ENCODE measurements at regions not wholly inside any gene's neighbourhood (a gene's known extent, or its start where the extent isn't known, plus 50 kb on each side); places are given as distances from the start of the nearest gene placed in this dataset.

- H3K27me3 ChIP-seq: no peaks in the 10 kb centered on the region
- no peak for DNase-seq (ENCODE audit: low spot score in 2 of 2)
- H3K36me3 ChIP-seq: no peaks in the 10 kb centered on the region
- H3K9me3 ChIP-seq: no peaks in the 10 kb centered on the region
- no peak for TF ChIP-seq POLR2A (IDR thresholded peaks at IDR 0.05)
- H3K4me1 ChIP-seq: no peaks in the 10 kb centered on the region
- WGBS: 78% methylated on average over 1 of the region's 1 CpG
- no peak overlapping the region for H3K27ac ChIP-seq
- H3K4me3 ChIP-seq: no peak overlapping the region
Measured at GRCh38 chr4:180448306-180448705, 1794.9 kb upstream of the TENM3 start.

GRCh38 chr4:180449395-180449956, 1793.7 kb upstream of the TENM3 start:
- Histone ChIP-seq H3K4me1 (no peaks in the 10 kb centered on the region), H3K27me3 (no peaks in the 10 kb centered on the region), H3K27ac (no peak overlapping the region), H3K36me3 (no peaks in the 10 kb centered on the region), H3K4me3 (no peak overlapping the region), H3K9me3 (no peaks in the 10 kb centered on the region)
- no peak for DNase-seq (ENCODE audit: low spot score in 2 of 2)
- WGBS: 43% methylated on average over 6 of the region's 6 CpGs
- no peak for TF ChIP-seq POLR2A (IDR thresholded peaks at IDR 0.05)
- TF ChIP-seq POLR2AphosphoS5 (IDR thresholded peaks at IDR 0.05): no peak
- no peak for TF ChIP-seq EP300 (IDR thresholded peaks at IDR 0.05)
- peak in 1 of 2 donors; percentile 6 for TF ChIP-seq CTCF (IDR thresholded peaks at IDR 0.05)

GRCh38 chr4:180455226-180455625, 1788.0 kb upstream of the TENM3 start:
- no peak overlapping the region for H3K27ac ChIP-seq
- H3K9me3 ChIP-seq: no peaks in the 10 kb centered on the region
- no peaks in the 10 kb centered on the region for H3K36me3 ChIP-seq
- H3K4me3 ChIP-seq: no peak overlapping the region
- H3K27me3 ChIP-seq: no peaks in the 10 kb centered on the region
- TF ChIP-seq CTCF (IDR thresholded peaks at IDR 0.05): no peak
- TF ChIP-seq EP300 (IDR thresholded peaks at IDR 0.05): no peak
- no peak for TF ChIP-seq POLR2AphosphoS5 (IDR thresholded peaks at IDR 0.05)
- TF ChIP-seq POLR2A (IDR thresholded peaks at IDR 0.05): no peak
- WGBS: 52% methylated on average over 3 of the region's 3 CpGs
- no peak for DNase-seq (ENCODE audit: low spot score in 2 of 2)
- H3K4me1 ChIP-seq: no peaks in the 10 kb centered on the region

GRCh38 chr4:180456928-180457327, 1786.3 kb upstream of the TENM3 start:
- H3K27me3 ChIP-seq: no peaks in the 10 kb centered on the region
- DNase-seq (ENCODE audit: low spot score in 2 of 2): no peak
- no peak overlapping the region for H3K27ac ChIP-seq
- no peak for TF ChIP-seq POLR2AphosphoS5 (IDR thresholded peaks at IDR 0.05)
- no peak for TF ChIP-seq CTCF (IDR thresholded peaks at IDR 0.05)
- TF ChIP-seq EP300 (IDR thresholded peaks at IDR 0.05): no peak
- no peak for TF ChIP-seq POLR2A (IDR thresholded peaks at IDR 0.05)
- H3K36me3 ChIP-seq: no peaks in the 10 kb centered on the region
- no peak overlapping the region for H3K4me3 ChIP-seq
- H3K9me3 ChIP-seq: no peaks in the 10 kb centered on the region
- WGBS: 91% methylated on average over 12 of the region's 12 CpGs
- H3K4me1 ChIP-seq: no peaks in the 10 kb centered on the region

- no peak overlapping the region for H3K4me3 ChIP-seq
- H3K9me3 ChIP-seq: no peaks in the 10 kb centered on the region
- no peaks in the 10 kb centered on the region for H3K36me3 ChIP-seq
- H3K27ac ChIP-seq: no peak overlapping the region
- TF ChIP-seq POLR2AphosphoS5 (IDR thresholded peaks at IDR 0.05): no peak
- TF ChIP-seq POLR2A (IDR thresholded peaks at IDR 0.05): no peak
- TF ChIP-seq EP300 (IDR thresholded peaks at IDR 0.05): no peak
- no peak for TF ChIP-seq CTCF (IDR thresholded peaks at IDR 0.05)
- no peak for DNase-seq (ENCODE audit: low spot score in 2 of 2)
- 73% methylated on average over 6 of the region's 6 CpGs for WGBS
- H3K4me1 ChIP-seq: no peaks in the 10 kb centered on the region
- H3K27me3 ChIP-seq: no peaks in the 10 kb centered on the region
Measured at GRCh38 chr4:180462116-180462515, 1781.1 kb upstream of the TENM3 start.

- no peak for DNase-seq (ENCODE audit: low spot score in 2 of 2)
- H3K9me3 ChIP-seq: peaks cover 2% of the 10 kb centered on the region
Measured at GRCh38 chr4:180465364-180465763, 1777.8 kb upstream of the TENM3 start.

More at GRCh38 chr4:180465364-180465763, 1777.8 kb upstream of the TENM3 start:
- no peaks in the 10 kb centered on the region for H3K27me3 ChIP-seq
- no peaks in the 10 kb centered on the region for H3K36me3 ChIP-seq
- TF ChIP-seq CTCF (IDR thresholded peaks at IDR 0.05) (no peak), POLR2A (IDR thresholded peaks at IDR 0.05) (no peak), EP300 (IDR thresholded peaks at IDR 0.05) (no peak), POLR2AphosphoS5 (IDR thresholded peaks at IDR 0.05) (no peak)
- 94% methylated on average over 3 of the region's 3 CpGs for WGBS
- H3K27ac ChIP-seq: no peak overlapping the region
- H3K4me1 ChIP-seq: no peaks in the 10 kb centered on the region
- no peak overlapping the region for H3K4me3 ChIP-seq
